Mucosa of stomach (tissue), 1 donor: ENCODE measurements at regions not wholly inside any gene's neighbourhood (a gene's known extent, or its start where the extent isn't known, plus 50 kb on each side); places are given as distances from the start of the nearest gene placed in this dataset.
"Not testable (repeated sequence)": the region's sequence is repeated elsewhere in the genome, so short reads cannot be mapped to it uniquely, and the experiment has no call there.

ENCODE experiments used
- H3K27me3 ChIP-seq: one replicate; pipeline ENCODE4 v1.7.0; 2013; ENCODE audit warnings: mild to moderate bottlenecking, low read length; ENCODE audit not compliant: control insufficient read depth, insufficient read depth
- H3K36me3 ChIP-seq: one replicate; pipeline ENCODE4 v1.7.0; 2013; ENCODE audit warnings: low read length; ENCODE audit not compliant: control insufficient read depth, insufficient read depth
- H3K4me1 ChIP-seq: one replicate; pipeline ENCODE4 v1.7.0; 2013; ENCODE audit warnings: mild to moderate bottlenecking, low read length; ENCODE audit not compliant: control insufficient read depth, insufficient read depth
- H3K4me3 ChIP-seq: one replicate; pipeline ENCODE4 v1.7.0; 2013; ENCODE audit warnings: low read length
- H3K9ac ChIP-seq: one replicate; pipeline ENCODE4 v1.7.0; 2013; ENCODE audit warnings: mild to moderate bottlenecking, low read length, moderate library complexity
- H3K9me3 ChIP-seq: one replicate; pipeline ENCODE4 v1.7.0; 2013; ENCODE audit warnings: mild to moderate bottlenecking, low read length, moderate library complexity; ENCODE audit not compliant: control insufficient read depth
- donor health status: Pancreatic carcinoma.

GRCh38 chr18:70822117-70822516 lies 533.3 kb downstream of the SOCS6 start:
- H3K4me3 ChIP-seq = no peak overlapping the region
- H3K36me3 ChIP-seq = no peaks in the 10 kb centered on the region
- no peaks in the 10 kb centered on the region for H3K9me3 ChIP-seq
- no peaks in the 10 kb centered on the region for H3K4me1 ChIP-seq
- H3K9ac ChIP-seq = no peak overlapping the region
- no peaks in the 10 kb centered on the region for H3K27me3 ChIP-seq

GRCh38 chr18:70808481-70809056 lies 519.7 kb downstream of the SOCS6 start:
- no peaks in the 10 kb centered on the region for H3K4me1 ChIP-seq
- H3K9me3 ChIP-seq = no peaks in the 10 kb centered on the region
- H3K27me3 ChIP-seq = no peaks in the 10 kb centered on the region
- no peak overlapping the region for H3K4me3 ChIP-seq
- H3K36me3 ChIP-seq = no peaks in the 10 kb centered on the region
- no peak overlapping the region for H3K9ac ChIP-seq

- H3K27me3 ChIP-seq = no peaks in the 10 kb centered on the region
- no peak overlapping the region for H3K9ac ChIP-seq
- no peaks in the 10 kb centered on the region for H3K9me3 ChIP-seq
- H3K4me1 ChIP-seq = no peaks in the 10 kb centered on the region
- no peak overlapping the region for H3K4me3 ChIP-seq
- H3K36me3 ChIP-seq = no peaks in the 10 kb centered on the region
These were observed 493.1 kb downstream of the SOCS6 start for GRCh38 chr18:70781860-70782453.

- H3K9ac ChIP-seq, H3K4me3 ChIP-seq, H3K4me1 ChIP-seq, H3K9me3 ChIP-seq, H3K27me3 ChIP-seq, H3K36me3 ChIP-seq: not testable (repeated sequence)
These were observed 477.4 kb downstream of the SOCS6 start for GRCh38 chr18:70766254-70766653.

GRCh38 chr18:70762812-70763211 lies 474.0 kb downstream of the SOCS6 start:
- no peaks in the 10 kb centered on the region for H3K4me1 ChIP-seq
- H3K4me3 ChIP-seq = no peak overlapping the region
- H3K36me3 ChIP-seq = no peaks in the 10 kb centered on the region
- no peaks in the 10 kb centered on the region for H3K9me3 ChIP-seq
- no peak overlapping the region for H3K9ac ChIP-seq
- no peaks in the 10 kb centered on the region for H3K27me3 ChIP-seq

- Histone ChIP-seq H3K9me3 (no peaks in the 10 kb centered on the region), H3K36me3 (no peaks in the 10 kb centered on the region), H3K4me1 (no peaks in the 10 kb centered on the region)
These were observed 469.9 kb downstream of the SOCS6 start for GRCh38 chr18:70758780-70759179.

GRCh38 chr18:70754486-70754885 lies 465.6 kb downstream of the SOCS6 start:
- Histone ChIP-seq H3K27me3 (no peaks in the 10 kb centered on the region), H3K9ac (no peak overlapping the region)

More at GRCh38 chr18:70758780-70759179, 469.9 kb downstream of the SOCS6 start:
- Histone ChIP-seq H3K27me3 (no peaks in the 10 kb centered on the region), H3K4me3 (no peak overlapping the region), H3K9ac (no peak overlapping the region)

GRCh38 chr18:70732916-70733315 lies 444.1 kb downstream of the SOCS6 start:
- H3K4me3 ChIP-seq = no peak overlapping the region
- H3K36me3 ChIP-seq = no peaks in the 10 kb centered on the region

More at GRCh38 chr18:70754486-70754885, 465.6 kb downstream of the SOCS6 start:
- H3K4me3 ChIP-seq = no peak overlapping the region
- H3K4me1 ChIP-seq = no peaks in the 10 kb centered on the region
- no peaks in the 10 kb centered on the region for H3K9me3 ChIP-seq
- no peaks in the 10 kb centered on the region for H3K36me3 ChIP-seq

GRCh38 chr18:70732188-70732587 lies 443.3 kb downstream of the SOCS6 start:
- H3K9ac ChIP-seq = no peak overlapping the region
- no peaks in the 10 kb centered on the region for H3K27me3 ChIP-seq
- H3K36me3 ChIP-seq = no peaks in the 10 kb centered on the region
- H3K4me1 ChIP-seq = no peaks in the 10 kb centered on the region
- no peak overlapping the region for H3K4me3 ChIP-seq
- no peaks in the 10 kb centered on the region for H3K9me3 ChIP-seq

More at GRCh38 chr18:70732916-70733315, 444.1 kb downstream of the SOCS6 start:
- Histone ChIP-seq H3K4me1 (no peaks in the 10 kb centered on the region), H3K9me3 (no peaks in the 10 kb centered on the region), H3K9ac (no peak overlapping the region), H3K27me3 (no peaks in the 10 kb centered on the region)

- no peaks in the 10 kb centered on the region for H3K4me1 ChIP-seq
- no peak overlapping the region for H3K4me3 ChIP-seq
- no peaks in the 10 kb centered on the region for H3K36me3 ChIP-seq
- H3K9ac ChIP-seq = no peak overlapping the region
- H3K27me3 ChIP-seq = no peaks in the 10 kb centered on the region
- no peaks in the 10 kb centered on the region for H3K9me3 ChIP-seq
These were observed 431.8 kb downstream of the SOCS6 start for GRCh38 chr18:70720607-70721006.

- H3K4me3 ChIP-seq = no peak overlapping the region
These were observed 420.9 kb downstream of the SOCS6 start for GRCh38 chr18:70709720-70710119.

GRCh38 chr18:70709144-70709543 lies 420.3 kb downstream of the SOCS6 start:
- no peaks in the 10 kb centered on the region for H3K9me3 ChIP-seq

More at GRCh38 chr18:70709720-70710119, 420.9 kb downstream of the SOCS6 start:
- no peaks in the 10 kb centered on the region for H3K9me3 ChIP-seq
- no peak overlapping the region for H3K9ac ChIP-seq
- no peaks in the 10 kb centered on the region for H3K36me3 ChIP-seq
- H3K27me3 ChIP-seq = no peaks in the 10 kb centered on the region
- H3K4me1 ChIP-seq = no peaks in the 10 kb centered on the region

More at GRCh38 chr18:70709144-70709543, 420.3 kb downstream of the SOCS6 start:
- Histone ChIP-seq H3K36me3 (no peaks in the 10 kb centered on the region), H3K4me3 (no peak overlapping the region), H3K27me3 (no peaks in the 10 kb centered on the region), H3K4me1 (no peaks in the 10 kb centered on the region), H3K9ac (no peak overlapping the region)
